HepG2 (cell line): ENCODE measurements at regions not wholly inside any gene's neighbourhood (a gene's known extent, or its start where the extent isn't known, plus 50 kb on each side); places are given as distances from the start of the nearest gene placed in this dataset.

Experiments used
- ATAC-seq: fragments of 200-7000 bp; cut with Tn5 transposase; 3 replicates; pipeline ENCODE4 v1.9.1; 2020; ENCODE audit warnings: mild to moderate bottlenecking, moderate library complexity
- BruUV-seq: library from RNA; stranded (reverse); fragments of 400-500 nt; replicated peaks from 2 replicates; lab custom pipeline; 2021; lab: Mats Ljungman, UMichigan
- CTCF ChIA-PET: fragments of 300-600 bp; formaldehyde crosslinking; extraction: SDS; loops from one replicate; lab custom pipeline; 2021; ENCODE audit warnings: low total read pairs, inconsistent platforms, low intra/inter-chr PET ratio; lab: Yijun Ruan, JAX
- POLR2A ChIA-PET: fragments of 350-600 bp; sonication (Branson Sonifier 250); formaldehyde crosslinking; loops from one replicate; lab custom pipeline; 2020; ENCODE audit warnings: antibody characterized with exemption, inconsistent platforms; lab: Yijun Ruan, JAX
- DNase-seq: peaks from one replicate; pipeline ENCODE4 v3.0.0-alpha.2; 2015; ENCODE audit warnings: low spot score
- FAIRE-seq: peaks from 3 replicates; lab custom pipeline; 2011; peaks lifted over from hg19 to GRCh38; lab: Jason Lieb, UNC
- H2AFZ ChIP-seq: one replicate; pipeline ENCODE4 v1.6.1; 2011; ENCODE audit warnings: low read length, inconsistent platforms
- H3K27ac ChIP-seq: fragments of 300-600 bp; 3 replicates; pipeline ENCODE4 v1.8.0; 2011; ENCODE audit warnings: mixed run types, mild to moderate bottlenecking, mixed read lengths, low read length, inconsistent platforms; ENCODE audit not compliant: insufficient read depth; ENCODE audit errors: extremely low read length
- H3K27me3 ChIP-seq, 2 experiments: fragments of 200-600 bp in 1 of 2; 2 replicates in 1 of 2; 3 replicates in 1 of 2; pipeline versions ENCODE4 v1.6.0 to v1.8.0; 2011; ENCODE audit warnings: low read length in 2 of 2, mild to moderate bottlenecking in 2 of 2, moderate library complexity in 2 of 2, inconsistent platforms in 1 of 2; ENCODE audit not compliant: insufficient read depth in 2 of 2, control insufficient read depth in 1 of 2
- H3K36me3 ChIP-seq, 2 experiments: fragments of 200-600 bp in 1 of 2; replicated peaks in 1 of 2; 2 replicates in 1 of 2; 3 replicates in 1 of 2; pipeline versions ENCODE4 v1.5.1 to v1.8.0; 2011; ENCODE audit warnings: low read length in 2 of 2, inconsistent platforms in 1 of 2; ENCODE audit not compliant: insufficient read depth in 2 of 2, control insufficient read depth in 1 of 2
- H3K4me1 ChIP-seq: 2 replicates; pipeline ENCODE4 v1.5.1; 2012; ENCODE audit warnings: low read length, inconsistent platforms; ENCODE audit not compliant: insufficient read depth
- H3K4me2 ChIP-seq: 2 replicates; pipeline ENCODE4 v1.6.0; 2011; ENCODE audit warnings: low read depth, low read length, inconsistent platforms
- H3K4me3 ChIP-seq, 3 experiments: fragments of 200-600 bp in 1 of 3; sonication (generic), shearing (Covaris generic) in 1 of 3; replicated peaks in 1 of 3; 2 replicates each; pipeline ENCODE4 v1.5.1; 2011 to 2016; ENCODE audit warnings: low read length in 3 of 3, inconsistent platforms in 2 of 3, low read depth in 2 of 3, mild to moderate bottlenecking in 2 of 3, control low read depth in 1 of 3, mixed read lengths in 1 of 3; ENCODE audit not compliant: insufficient read depth in 1 of 3
- H3K79me2 ChIP-seq: one replicate; pipeline ENCODE4 v1.6.1; 2011; ENCODE audit warnings: low read length, inconsistent platforms; ENCODE audit not compliant: insufficient read depth
- H3K9ac ChIP-seq: 2 replicates; pipeline ENCODE4 v1.6.0; 2011; ENCODE audit warnings: mild to moderate bottlenecking, low read depth, low read length, inconsistent platforms; ENCODE audit not compliant: insufficient read depth
- H3K9me3 ChIP-seq: 2 replicates; pipeline ENCODE4 v1.5.1; 2012; ENCODE audit warnings: mild to moderate bottlenecking, low read length
- H4K20me1 ChIP-seq: 2 replicates; pipeline ENCODE4 v1.6.0; 2011; ENCODE audit warnings: inconsistent platforms, mild to moderate bottlenecking, low read length, moderate library complexity; ENCODE audit not compliant: insufficient read depth
- ESRRA ChIP-seq: sonication (generic); formaldehyde crosslinking; IDR thresholded peaks from 2 replicates; pipeline ENCODE4 v1.5.1; 2020; ENCODE audit warnings: mild to moderate bottlenecking, low read depth, missing genetic modification reagents
- GABPA ChIP-seq, 2 experiments: IDR thresholded peaks; 2 replicates each; pipeline ENCODE4 v1.6.1; 2011 to 2016; ENCODE audit warnings: low read depth in 2 of 2, low read length in 1 of 2, missing biosample characterization in 1 of 2, missing genetic modification characterization in 1 of 2
- HDAC2 ChIP-seq: sonication (generic); formaldehyde crosslinking; IDR thresholded peaks from 2 replicates; pipeline ENCODE4 v1.4.0; 2020; ENCODE audit warnings: missing genetic modification reagents
- KLF16 ChIP-seq, 2 experiments: sonication (generic) in 1 of 2; formaldehyde crosslinking in 1 of 2; IDR thresholded peaks; 2 replicates each; pipeline versions ENCODE4 v1.6.1 to v1.8.0; 2016 to 2023; ENCODE audit warnings: missing genetic modification reagents in 2 of 2, missing compliant biosample characterization in 1 of 2
- RARG ChIP-seq: sonication (generic); formaldehyde crosslinking; IDR thresholded peaks from 2 replicates; pipeline ENCODE4 v1.4.0; 2020; ENCODE audit warnings: low read depth, mild to moderate bottlenecking, missing genetic modification reagents
- SRY ChIP-seq: sonication (generic); formaldehyde crosslinking; IDR thresholded peaks from 2 replicates; pipeline ENCODE4 v1.8.0; 2022; ENCODE audit warnings: mild to moderate bottlenecking, missing genetic modification reagents
- ZNF451 ChIP-seq: sonication (generic); formaldehyde crosslinking; IDR thresholded peaks from 2 replicates; pipeline ENCODE4 v1.5.0; 2020; ENCODE audit warnings: mild to moderate bottlenecking, missing genetic modification reagents
- ZNF558 ChIP-seq: sonication (generic); formaldehyde crosslinking; IDR thresholded peaks from 2 replicates; pipeline ENCODE4 v1.9.0; 2022; ENCODE audit warnings: mild to moderate bottlenecking, missing genetic modification reagents, borderline replicate concordance
- WGBS: methylation state at CpG from one replicate; pipeline ENCODE4 v1.1.6; 2017; ENCODE audit warnings: low lambda C conversion rate; 5-methylcytosine and 5-hydroxymethylcytosine counted together
- in situ Hi-C: cut with HindIII; loops from 2 replicates; pipeline ENCODE4 v1.10.0; 2017; ENCODE audit warnings: low pct_unique_long_range_greater_than_20kb; ENCODE audit not compliant: extremely low pct_ligation_motif_present
- intact Hi-C: fragments of 100-400 bp; cut with micrococcal nuclease; formaldehyde crosslinking; loops from one replicate; pipeline ENCODE4 v1.10.0; 2022; ENCODE audit not compliant: unreplicated experiment
- TF ChIP-seq, protein P1 (sequence below), 2 experiments: sonication (generic) in 1 of 2; formaldehyde crosslinking in 1 of 2; IDR thresholded peaks; 2 replicates each; pipeline versions ENCODE4 v1.4.0 to v1.6.1; 2016 to 2020; ENCODE audit warnings: borderline replicate concordance in 1 of 2, low read depth in 1 of 2, mild to moderate bottlenecking in 1 of 2, missing genetic modification reagents in 1 of 2
- TF ChIP-seq, protein P2 (sequence below): sonication (generic); formaldehyde crosslinking; IDR thresholded peaks from 2 replicates; pipeline ENCODE4 v1.4.0; 2020; ENCODE audit warnings: mild to moderate bottlenecking, low read depth, missing genetic modification reagents
- TF ChIP-seq, protein P3 (sequence below): sonication (generic); formaldehyde crosslinking; IDR thresholded peaks from 2 replicates; pipeline ENCODE4 v1.5.1; 2020; ENCODE audit warnings: missing genetic modification reagents, mild to moderate bottlenecking, borderline replicate concordance
- TF ChIP-seq, protein P4 (sequence below): sonication (generic); formaldehyde crosslinking; IDR thresholded peaks from 2 replicates; pipeline ENCODE4 v1.4.0; 2020; ENCODE audit warnings: mild to moderate bottlenecking, missing genetic modification reagents

DNA sequence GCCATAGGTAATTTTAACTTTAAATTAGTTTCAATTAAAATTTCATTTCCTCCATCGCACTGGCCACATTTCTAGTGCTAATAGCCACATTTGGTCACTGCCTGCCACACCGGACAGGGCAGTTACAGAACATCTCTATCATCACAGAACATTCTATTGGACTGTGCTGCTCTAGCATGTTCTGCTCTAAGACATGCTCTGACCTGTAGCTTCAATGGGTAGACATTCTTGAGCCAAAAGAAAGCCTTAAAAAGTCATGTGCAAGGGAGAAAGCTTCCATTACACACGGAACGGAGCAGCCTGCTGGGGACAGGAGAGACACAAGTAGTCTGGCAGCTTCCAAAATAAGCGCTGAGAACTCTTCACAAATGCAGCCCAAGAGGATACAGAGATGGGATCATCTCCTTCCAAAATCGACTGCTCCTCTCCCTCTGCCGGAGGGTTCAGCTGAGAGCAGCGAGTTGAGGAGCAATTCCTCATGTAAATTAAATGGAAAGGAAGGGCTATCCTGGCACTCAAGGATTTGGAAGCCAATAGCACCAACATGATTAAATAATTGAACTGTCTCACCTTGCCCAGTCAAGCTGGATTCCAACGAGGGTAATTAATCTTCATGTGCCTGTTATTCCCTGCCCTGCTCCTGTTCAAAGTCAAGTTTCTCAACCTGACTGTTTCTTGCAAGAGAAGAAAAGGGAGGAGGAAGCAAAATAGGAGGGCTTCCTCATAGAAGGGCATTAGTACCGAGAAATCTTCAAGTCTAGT lies 336.4 kb upstream of the NOCT start:
- Histone ChIP-seq H4K20me1 (no peaks in the 10 kb centered on the region), H2AFZ (no peak overlapping the region), H3K79me2 (no peaks in the 10 kb centered on the region), H3K4me1 (no peaks in the 10 kb centered on the region), H3K36me3 (no peaks in the 10 kb centered on the region), H3K27ac (no peak overlapping the region), H3K9me3 (no peaks in the 10 kb centered on the region), H3K4me2 (no peak overlapping the region), H3K27me3 (peaks cover 1 to 16% of the 10 kb centered on the region in 2 experiments; a peak in 4 of 5 replicates), H3K4me3 (no peak overlapping the region), H3K9ac (no peak overlapping the region)
- in situ Hi-C loops = loop anchor here (10.0 to 25.0 kb wide), 3 partner anchors 104 to 942 kb away; no protein-coding TSS in a partner anchor
- ATAC-seq (no peak), DNase-seq (no peak), FAIRE-seq (no peak)
- 40% methylated on average over 10 of the region's 10 CpGs for WGBS
- intact Hi-C loops = no loop called here
- ChIA-PET CTCF (interaction anchor here (1.3 kb wide), 1 partner anchor 102 kb away, joined by 3 read pairs; no protein-coding TSS in a partner anchor), POLR2A (no interaction called here)
- BruUV-seq = no TSS peak
- TF ChIP-seq, protein P1, sequence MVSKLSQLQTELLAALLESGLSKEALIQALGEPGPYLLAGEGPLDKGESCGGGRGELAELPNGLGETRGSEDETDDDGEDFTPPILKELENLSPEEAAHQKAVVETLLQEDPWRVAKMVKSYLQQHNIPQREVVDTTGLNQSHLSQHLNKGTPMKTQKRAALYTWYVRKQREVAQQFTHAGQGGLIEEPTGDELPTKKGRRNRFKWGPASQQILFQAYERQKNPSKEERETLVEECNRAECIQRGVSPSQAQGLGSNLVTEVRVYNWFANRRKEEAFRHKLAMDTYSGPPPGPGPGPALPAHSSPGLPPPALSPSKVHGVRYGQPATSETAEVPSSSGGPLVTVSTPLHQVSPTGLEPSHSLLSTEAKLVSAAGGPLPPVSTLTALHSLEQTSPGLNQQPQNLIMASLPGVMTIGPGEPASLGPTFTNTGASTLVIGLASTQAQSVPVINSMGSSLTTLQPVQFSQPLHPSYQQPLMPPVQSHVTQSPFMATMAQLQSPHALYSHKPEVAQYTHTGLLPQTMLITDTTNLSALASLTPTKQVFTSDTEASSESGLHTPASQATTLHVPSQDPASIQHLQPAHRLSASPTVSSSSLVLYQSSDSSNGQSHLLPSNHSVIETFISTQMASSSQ (IDR thresholded peaks at IDR 0.05; ENCODE audit: low read depth) = no peak
- TF ChIP-seq, protein P1 (CRISPR knock-in tag; IDR thresholded peaks at IDR 0.05; ENCODE audit: borderline replicate concordance) = no peak
- TF ChIP-seq GABPA (IDR thresholded peaks at IDR 0.05; ENCODE audit: low read depth, low read length) (no peak), GABPA (CRISPR knock-in tag; IDR thresholded peaks at IDR 0.05; ENCODE audit: low read depth) (no peak), ZNF451 (CRISPR knock-in tag) (no peak), KLF16 (CRISPR knock-in tag; IDR thresholded peaks at IDR 0.05) (no peak), HDAC2 (no peak), SRY (no peak), ESRRA (CRISPR knock-in tag) (no peak), ZNF558 (CRISPR knock-in tag) (no peak), RARG (CRISPR knock-in tag) (no peak)
- TF ChIP-seq, protein P2, sequence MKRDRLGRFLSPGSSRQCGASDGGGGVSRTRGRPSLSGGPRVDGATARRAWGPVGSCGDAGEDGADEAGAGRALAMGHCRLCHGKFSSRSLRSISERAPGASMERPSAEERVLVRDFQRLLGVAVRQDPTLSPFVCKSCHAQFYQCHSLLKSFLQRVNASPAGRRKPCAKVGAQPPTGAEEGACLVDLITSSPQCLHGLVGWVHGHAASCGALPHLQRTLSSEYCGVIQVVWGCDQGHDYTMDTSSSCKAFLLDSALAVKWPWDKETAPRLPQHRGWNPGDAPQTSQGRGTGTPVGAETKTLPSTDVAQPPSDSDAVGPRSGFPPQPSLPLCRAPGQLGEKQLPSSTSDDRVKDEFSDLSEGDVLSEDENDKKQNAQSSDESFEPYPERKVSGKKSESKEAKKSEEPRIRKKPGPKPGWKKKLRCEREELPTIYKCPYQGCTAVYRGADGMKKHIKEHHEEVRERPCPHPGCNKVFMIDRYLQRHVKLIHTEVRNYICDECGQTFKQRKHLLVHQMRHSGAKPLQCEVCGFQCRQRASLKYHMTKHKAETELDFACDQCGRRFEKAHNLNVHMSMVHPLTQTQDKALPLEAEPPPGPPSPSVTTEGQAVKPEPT (CRISPR knock-in tag) = no peak
- TF ChIP-seq, protein P3, sequence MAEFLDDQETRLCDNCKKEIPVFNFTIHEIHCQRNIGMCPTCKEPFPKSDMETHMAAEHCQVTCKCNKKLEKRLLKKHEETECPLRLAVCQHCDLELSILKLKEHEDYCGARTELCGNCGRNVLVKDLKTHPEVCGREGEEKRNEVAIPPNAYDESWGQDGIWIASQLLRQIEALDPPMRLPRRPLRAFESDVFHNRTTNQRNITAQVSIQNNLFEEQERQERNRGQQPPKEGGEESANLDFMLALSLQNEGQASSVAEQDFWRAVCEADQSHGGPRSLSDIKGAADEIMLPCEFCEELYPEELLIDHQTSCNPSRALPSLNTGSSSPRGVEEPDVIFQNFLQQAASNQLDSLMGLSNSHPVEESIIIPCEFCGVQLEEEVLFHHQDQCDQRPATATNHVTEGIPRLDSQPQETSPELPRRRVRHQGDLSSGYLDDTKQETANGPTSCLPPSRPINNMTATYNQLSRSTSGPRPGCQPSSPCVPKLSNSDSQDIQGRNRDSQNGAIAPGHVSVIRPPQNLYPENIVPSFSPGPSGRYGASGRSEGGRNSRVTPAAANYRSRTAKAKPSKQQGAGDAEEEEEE (CRISPR knock-in tag) = no peak
- TF ChIP-seq, protein P4, sequence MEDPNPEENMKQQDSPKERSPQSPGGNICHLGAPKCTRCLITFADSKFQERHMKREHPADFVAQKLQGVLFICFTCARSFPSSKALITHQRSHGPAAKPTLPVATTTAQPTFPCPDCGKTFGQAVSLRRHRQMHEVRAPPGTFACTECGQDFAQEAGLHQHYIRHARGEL (CRISPR knock-in tag) = no peak
